A673 (cell line): ENCODE measurements at regions not wholly inside any gene's neighbourhood (a gene's known extent, or its start where the extent isn't known, plus 50 kb on each side); places are given as distances from the start of the nearest gene placed in this dataset.

Source experiments
- EZH2 ChIP-seq: fragments of 200-600 bp; sonication (generic); IDR thresholded peaks from 2 replicates; pipeline ENCODE4 v1.6.1; 2017; ENCODE audit warnings: borderline replicate concordance, low read depth, mild to moderate bottlenecking, mixed read lengths, antibody characterized with exemption, low read length; ENCODE audit not compliant: poor library complexity, severe bottlenecking
- TF ChIP-seq, protein P1 (sequence below): fragments of 300-800, 200-600 bp; sonication (generic); conservative IDR thresholded peaks from 2 replicates; pipeline ENCODE4 v1.5.1; 2017; ENCODE audit warnings: low read depth, mild to moderate bottlenecking, antibody characterized with exemption, low read length, moderate library complexity, mixed read lengths

DNA sequence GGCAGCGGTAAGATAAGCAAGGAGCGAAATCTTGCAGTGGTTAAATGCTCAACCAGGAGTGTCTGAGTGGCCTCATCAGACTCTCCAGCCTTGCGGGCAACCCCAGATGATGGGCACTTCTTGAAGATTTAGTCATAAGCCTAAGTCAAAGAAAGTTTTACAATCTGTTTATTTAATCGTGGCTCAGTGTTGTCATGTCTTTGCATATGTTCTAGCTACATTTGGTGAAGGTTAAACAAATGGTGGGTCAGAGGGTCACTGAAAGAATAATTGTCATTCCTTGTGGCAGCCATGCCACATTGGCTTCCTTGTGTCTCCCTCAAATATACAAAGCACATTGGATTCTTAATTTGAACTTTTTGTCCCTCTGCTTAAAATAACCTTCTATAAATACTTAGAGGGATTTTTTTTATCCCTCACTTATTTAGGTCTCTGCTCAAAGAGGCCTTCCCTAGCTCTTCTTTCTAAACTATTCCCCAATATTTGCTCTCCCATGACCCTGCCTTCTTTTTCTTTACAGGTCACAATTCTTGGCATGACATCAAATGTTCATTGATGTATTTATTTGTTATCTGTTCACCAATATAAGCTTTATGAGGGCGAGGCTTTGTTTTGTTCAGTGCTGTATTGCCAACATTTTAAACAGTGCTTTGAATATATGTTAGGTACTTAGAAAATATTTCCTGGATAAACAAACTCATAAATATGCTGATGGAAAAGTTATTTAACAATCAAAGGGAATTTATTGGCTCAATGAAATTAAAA is 68.7 kb downstream of the NEUROD6 start:
- TF ChIP-seq EZH2, result no peak
- TF ChIP-seq, protein P1, sequence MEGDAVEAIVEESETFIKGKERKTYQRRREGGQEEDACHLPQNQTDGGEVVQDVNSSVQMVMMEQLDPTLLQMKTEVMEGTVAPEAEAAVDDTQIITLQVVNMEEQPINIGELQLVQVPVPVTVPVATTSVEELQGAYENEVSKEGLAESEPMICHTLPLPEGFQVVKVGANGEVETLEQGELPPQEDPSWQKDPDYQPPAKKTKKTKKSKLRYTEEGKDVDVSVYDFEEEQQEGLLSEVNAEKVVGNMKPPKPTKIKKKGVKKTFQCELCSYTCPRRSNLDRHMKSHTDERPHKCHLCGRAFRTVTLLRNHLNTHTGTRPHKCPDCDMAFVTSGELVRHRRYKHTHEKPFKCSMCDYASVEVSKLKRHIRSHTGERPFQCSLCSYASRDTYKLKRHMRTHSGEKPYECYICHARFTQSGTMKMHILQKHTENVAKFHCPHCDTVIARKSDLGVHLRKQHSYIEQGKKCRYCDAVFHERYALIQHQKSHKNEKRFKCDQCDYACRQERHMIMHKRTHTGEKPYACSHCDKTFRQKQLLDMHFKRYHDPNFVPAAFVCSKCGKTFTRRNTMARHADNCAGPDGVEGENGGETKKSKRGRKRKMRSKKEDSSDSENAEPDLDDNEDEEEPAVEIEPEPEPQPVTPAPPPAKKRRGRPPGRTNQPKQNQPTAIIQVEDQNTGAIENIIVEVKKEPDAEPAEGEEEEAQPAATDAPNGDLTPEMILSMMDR, result no peak
